GM23338 (cell line): ENCODE measurements at regions not wholly inside any gene's neighbourhood (a gene's known extent, or its start where the extent isn't known, plus 50 kb on each side); places are given as distances from the start of the nearest gene placed in this dataset.

Experiments used
- CREB1 ChIP-seq: fragments of 250-450 bp; sonication (Bioruptor Pico); IDR thresholded peaks from 2 replicates; pipeline ENCODE4 v1.5.0; 2020; ENCODE audit warnings: low read depth, mild to moderate bottlenecking, moderate library complexity
- CTCF ChIP-seq, 2 experiments: fragments of 200-600 bp in 1 of 2; sonication (generic) in 1 of 2; conservative IDR thresholded peaks; 2 replicates each; pipeline versions ENCODE4 v1.5.1 to v1.6.1; 2016 to 2017; ENCODE audit warnings: antibody characterized with exemption in 2 of 2, low read depth in 2 of 2, mild to moderate bottlenecking in 2 of 2, moderate library complexity in 1 of 2
- ETS1 ChIP-seq: IDR thresholded peaks from 2 replicates; pipeline ENCODE4 v1.6.1; 2016; ENCODE audit warnings: antibody characterized with exemption
- EZH2 ChIP-seq: fragments of 200-600 bp; sonication (generic); IDR thresholded peaks from one replicate; pipeline ENCODE4 v1.8.0; 2017; ENCODE audit warnings: antibody characterized with exemption, mild to moderate bottlenecking, low read depth; ENCODE audit not compliant: unreplicated experiment
- EZH2phosphoT487 ChIP-seq: fragments of 200-600 bp; sonication (generic); IDR thresholded peaks from one replicate; pipeline ENCODE4 v1.8.1; 2018; ENCODE audit warnings: antibody characterized with exemption; ENCODE audit not compliant: unreplicated experiment
- JUNB ChIP-seq: IDR thresholded peaks from one replicate; pipeline ENCODE4 v1.6.1; 2016; ENCODE audit warnings: antibody characterized with exemption; ENCODE audit not compliant: unreplicated experiment
- POLR2AphosphoS5 ChIP-seq: IDR thresholded peaks from 2 replicates; pipeline ENCODE4 v1.6.1; 2016; ENCODE audit warnings: antibody characterized with exemption, low read depth
- REST ChIP-seq: IDR thresholded peaks from one replicate; pipeline ENCODE4 v1.6.1; 2018; ENCODE audit warnings: antibody characterized with exemption; ENCODE audit not compliant: unreplicated experiment
- ZNF331 ChIP-seq: fragments of 250-450 bp; sonication (Bioruptor Pico); IDR thresholded peaks from 2 replicates; pipeline ENCODE4 v1.5.0; 2020; ENCODE audit warnings: low read depth, mild to moderate bottlenecking, moderate library complexity

GRCh38 chr17:69783865-69784264 lies 291.2 kb upstream of the KCNJ16 start:
- no peak for TF ChIP-seq CTCF (conservative IDR thresholded peaks at IDR 0.05; ENCODE audit: low read depth in 2 of 2)
- TF ChIP-seq ZNF331 (CRISPR knock-in tag), result no peak
- TF ChIP-seq POLR2AphosphoS5, result no peak
- no peak for TF ChIP-seq ETS1
- TF ChIP-seq EZH2, result no peak
- TF ChIP-seq REST, result no peak
- TF ChIP-seq JUNB, result no peak
- TF ChIP-seq EZH2phosphoT487, result no peak
- TF ChIP-seq CREB1 (CRISPR knock-in tag), result no peak
